ENCODE measurements at regions not wholly inside any gene's neighbourhood (a gene's known extent, or its start where the extent isn't known, plus 50 kb on each side); places are given as distances from the start of the nearest gene placed in this dataset.

DNA sequence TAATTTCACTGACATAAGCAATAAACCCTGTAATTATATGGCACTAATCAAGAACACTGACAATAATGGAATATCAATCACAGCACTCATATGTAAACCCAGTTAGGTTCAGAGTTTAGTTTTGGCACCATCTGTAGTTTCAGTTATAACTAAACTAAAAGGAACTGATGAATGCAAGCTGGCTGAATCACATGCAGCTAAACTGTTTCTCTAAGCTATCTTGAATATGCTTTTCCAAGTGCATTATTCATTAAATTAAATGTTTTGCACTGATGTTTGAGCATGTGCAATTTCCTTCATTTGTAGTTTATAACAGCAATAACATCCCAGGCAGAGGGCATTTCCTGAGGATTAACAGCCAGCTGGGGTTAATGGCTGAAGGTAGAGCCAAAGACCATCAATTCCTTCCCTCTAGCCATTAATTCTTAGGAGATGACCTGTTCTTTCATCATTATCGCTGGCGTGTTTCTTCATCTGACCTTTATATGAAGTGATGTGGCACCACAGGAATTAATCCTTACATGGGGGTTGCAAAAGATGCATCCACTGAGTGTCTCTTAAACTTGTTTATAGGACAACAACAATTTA, 562.8 kb upstream of the IGFBP7 start:
- Histone ChIP-seq H3K27ac (no peak overlapping the region), H3K27me3 (no peaks in the 10 kb centered on the region), H3K4me3 (no peak overlapping the region), H3K36me3 (no peaks in the 10 kb centered on the region), H3K9me3 (ENCODE audit: low read depth) (no peaks in the 10 kb centered on the region), H3K4me1 (ENCODE audit: low read depth) (no peaks in the 10 kb centered on the region)
- TF ChIP-seq CTCF (IDR thresholded peaks at IDR 0.05; ENCODE audit: low read depth, low read length): no peak
- DNase-seq (ENCODE audit: low read depth in 1 of 2, low spot score in 1 of 2): no peak

DNA sequence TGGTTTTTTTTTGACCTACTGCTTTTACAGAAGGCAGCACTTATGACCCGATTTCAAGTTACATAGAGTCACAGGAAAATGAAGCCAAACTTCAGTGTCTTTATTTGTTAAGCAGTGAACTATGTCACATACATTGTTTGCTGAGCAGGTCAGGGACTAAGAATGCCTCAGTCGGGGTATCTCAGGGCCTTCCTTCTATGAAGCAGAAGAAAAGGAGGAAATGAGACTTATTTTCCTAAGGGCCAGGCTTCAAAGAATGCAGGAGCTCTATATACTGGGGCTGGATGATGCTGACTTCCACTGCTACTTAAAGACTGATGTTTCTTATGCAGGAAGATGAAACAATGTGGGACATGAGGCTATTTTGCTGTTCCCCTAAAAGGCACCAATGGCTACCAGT, 558.4 kb upstream of the IGFBP7 start:
- no peaks in the 10 kb centered on the region for H3K27me3 ChIP-seq
- H3K36me3 ChIP-seq: no peaks in the 10 kb centered on the region
- no peaks in the 10 kb centered on the region for H3K9me3 ChIP-seq (ENCODE audit: low read depth)
- no peaks in the 10 kb centered on the region for H3K4me1 ChIP-seq (ENCODE audit: low read depth)
- no peak overlapping the region for H3K27ac ChIP-seq
- no peak for DNase-seq (ENCODE audit: low read depth in 1 of 2, low spot score in 1 of 2)
- TF ChIP-seq CTCF (IDR thresholded peaks at IDR 0.05; ENCODE audit: low read depth, low read length): no peak
- H3K4me3 ChIP-seq: no peak overlapping the region

GRCh38 chr4:57665806-57666205, 555.6 kb upstream of the IGFBP7 start:
- H3K36me3 ChIP-seq: no peaks in the 10 kb centered on the region
- H3K9me3 ChIP-seq (ENCODE audit: low read depth): no peaks in the 10 kb centered on the region
- no peak for DNase-seq (ENCODE audit: low read depth in 1 of 2, low spot score in 1 of 2)
- H3K27me3 ChIP-seq: no peaks in the 10 kb centered on the region
- TF ChIP-seq CTCF (IDR thresholded peaks at IDR 0.05; ENCODE audit: low read depth, low read length): no peak
- no peak overlapping the region for H3K27ac ChIP-seq
- no peak overlapping the region for H3K4me3 ChIP-seq
- no peaks in the 10 kb centered on the region for H3K4me1 ChIP-seq (ENCODE audit: low read depth)

DNA sequence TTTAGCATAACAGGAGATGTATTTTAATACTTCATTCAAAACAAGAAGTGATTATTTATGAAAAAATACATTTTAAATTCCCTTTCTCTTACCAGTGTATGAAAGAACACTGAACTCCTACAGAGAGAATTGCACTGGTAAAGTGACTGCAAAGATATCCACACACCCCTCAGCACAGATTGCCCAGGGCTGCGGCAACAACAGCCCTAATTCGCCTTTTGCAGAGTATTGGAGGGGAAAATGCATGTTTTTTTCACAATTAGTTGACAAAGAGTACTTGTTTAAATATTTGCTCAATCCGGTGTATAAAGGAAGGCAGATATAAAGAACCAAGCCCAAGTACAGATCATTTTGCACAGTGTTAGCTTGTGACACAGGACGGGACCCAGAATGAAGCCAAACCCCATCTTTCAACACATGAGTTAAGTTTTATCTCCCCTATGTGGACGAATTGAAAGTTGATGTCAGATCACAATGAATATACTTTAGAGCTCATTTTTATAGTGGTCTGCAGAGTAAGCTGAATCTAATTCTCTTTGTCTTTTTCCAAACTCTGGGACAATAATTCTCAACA, 551.4 kb upstream of the IGFBP7 start:
- Histone ChIP-seq H3K4me3 (no peak overlapping the region), H3K36me3 (no peaks in the 10 kb centered on the region), H3K9me3 (ENCODE audit: low read depth) (no peaks in the 10 kb centered on the region), H3K4me1 (ENCODE audit: low read depth) (no peaks in the 10 kb centered on the region), H3K27ac (no peak overlapping the region), H3K27me3 (no peaks in the 10 kb centered on the region)
- no peak for DNase-seq (ENCODE audit: low read depth in 1 of 2, low spot score in 1 of 2)
- no peak for TF ChIP-seq CTCF (IDR thresholded peaks at IDR 0.05; ENCODE audit: low read depth, low read length)

DNA sequence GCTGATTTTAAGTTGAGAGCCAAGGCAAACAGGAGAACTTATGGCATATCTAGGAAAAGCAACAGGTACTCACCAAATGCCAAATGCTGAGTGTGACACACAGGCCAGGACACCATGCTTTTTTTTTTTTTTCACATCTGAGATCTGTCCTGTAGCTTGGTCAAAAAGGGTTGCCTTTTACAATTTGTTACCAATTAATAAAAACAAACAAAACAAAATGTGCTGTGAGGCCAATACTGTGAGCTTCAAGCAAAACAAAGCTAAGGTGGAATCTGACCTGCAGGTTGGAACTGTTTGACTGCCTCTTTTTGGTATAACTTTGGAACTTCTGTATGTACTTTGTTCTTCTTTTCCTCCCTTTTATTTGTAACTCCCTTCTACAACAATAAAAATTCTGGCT, 548.5 kb upstream of the IGFBP7 start:
- Histone ChIP-seq H3K4me3 (no peak overlapping the region), H3K27ac (no peak overlapping the region), H3K9me3 (ENCODE audit: low read depth) (no peaks in the 10 kb centered on the region), H3K36me3 (no peaks in the 10 kb centered on the region), H3K4me1 (ENCODE audit: low read depth) (no peaks in the 10 kb centered on the region), H3K27me3 (no peaks in the 10 kb centered on the region)
- TF ChIP-seq CTCF (IDR thresholded peaks at IDR 0.05; ENCODE audit: low read depth, low read length): no peak
- no peak for DNase-seq (ENCODE audit: low read depth in 1 of 2, low spot score in 1 of 2)

Measured in cardiac muscle cell (in vitro differentiated cells and primary cell).